Mucosa of descending colon (tissue), 3 donors: ENCODE measurements at regions not wholly inside any gene's neighbourhood (a gene's known extent, or its start where the extent isn't known, plus 50 kb on each side); places are given as distances from the start of the nearest gene placed in this dataset.

Source experiments
- ATAC-seq: fragments of 200-7000 bp; cut with Tn5 transposase; one replicate; pipeline ENCODE4 v1.9.1; 2020; ENCODE audit warnings: mild to moderate bottlenecking, moderate library complexity
- DNase-seq, 3 donors: peaks; one replicate each; pipeline ENCODE4 v3.0.0-alpha.2; 2020
- H3K36me3 ChIP-seq: fragments of 200-600 bp; one replicate; pipeline ENCODE4 v1.8.0; 2021; ENCODE audit warnings: low read depth, mild to moderate bottlenecking
- H3K4me1 ChIP-seq: fragments of 200-600 bp; one replicate; pipeline ENCODE4 v1.8.0; 2021; ENCODE audit warnings: low read depth, mild to moderate bottlenecking
- H3K4me3 ChIP-seq: fragments of 200-600 bp; one replicate; pipeline ENCODE4 v1.8.0; 2021; ENCODE audit warnings: mild to moderate bottlenecking
- H3K9me3 ChIP-seq: fragments of 200-600 bp; one replicate; pipeline ENCODE4 v1.8.0; 2021; ENCODE audit warnings: mild to moderate bottlenecking
- intact Hi-C, 2 donors: fragments of 100-400 bp; cut with DNase I in 1 of 2; cut with micrococcal nuclease in 1 of 2; formaldehyde crosslinking; loops; one replicate each; pipeline versions ENCODE4 v1.11.0 to v1.11.1; 2022; cut with DNase I, micrococcal nuclease
- TF ChIP-seq, protein P1 (sequence below): fragments of 200-600 bp; IDR thresholded peaks from one replicate; pipeline ENCODE4 v1.8.0; 2022; ENCODE audit warnings: antibody characterized with exemption, mild to moderate bottlenecking
- donor health status: DM: no; HTN: no; CAD: no; lungs with moderate emphysema.
- donor health status: DM: no; HTN: no; CAD: no.
- donor health status: DM: no; HTN: yes; CAD: no.

DNA sequence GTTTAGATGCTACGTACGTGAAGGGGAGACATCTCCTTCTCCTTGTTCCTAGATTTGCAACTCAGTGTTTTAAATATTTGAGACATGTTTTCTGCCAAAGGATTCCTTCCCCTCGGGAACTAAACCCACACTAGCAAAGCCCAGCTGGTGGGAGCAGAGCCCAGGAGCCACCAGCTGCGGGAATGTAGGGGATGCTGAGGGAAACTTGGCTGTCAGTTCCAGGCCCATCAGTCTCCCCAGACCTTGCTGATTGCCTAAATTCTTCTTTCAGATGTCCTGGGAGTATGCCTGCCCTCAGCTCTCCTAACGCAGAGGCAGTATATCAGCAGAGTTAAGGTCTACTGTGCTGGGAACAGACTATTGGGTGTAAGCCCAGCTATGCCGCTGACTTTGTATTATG, 630.0 kb upstream of the TENM3 start:
- intact Hi-C loops, result no loop called here
- TF ChIP-seq, protein P1, sequence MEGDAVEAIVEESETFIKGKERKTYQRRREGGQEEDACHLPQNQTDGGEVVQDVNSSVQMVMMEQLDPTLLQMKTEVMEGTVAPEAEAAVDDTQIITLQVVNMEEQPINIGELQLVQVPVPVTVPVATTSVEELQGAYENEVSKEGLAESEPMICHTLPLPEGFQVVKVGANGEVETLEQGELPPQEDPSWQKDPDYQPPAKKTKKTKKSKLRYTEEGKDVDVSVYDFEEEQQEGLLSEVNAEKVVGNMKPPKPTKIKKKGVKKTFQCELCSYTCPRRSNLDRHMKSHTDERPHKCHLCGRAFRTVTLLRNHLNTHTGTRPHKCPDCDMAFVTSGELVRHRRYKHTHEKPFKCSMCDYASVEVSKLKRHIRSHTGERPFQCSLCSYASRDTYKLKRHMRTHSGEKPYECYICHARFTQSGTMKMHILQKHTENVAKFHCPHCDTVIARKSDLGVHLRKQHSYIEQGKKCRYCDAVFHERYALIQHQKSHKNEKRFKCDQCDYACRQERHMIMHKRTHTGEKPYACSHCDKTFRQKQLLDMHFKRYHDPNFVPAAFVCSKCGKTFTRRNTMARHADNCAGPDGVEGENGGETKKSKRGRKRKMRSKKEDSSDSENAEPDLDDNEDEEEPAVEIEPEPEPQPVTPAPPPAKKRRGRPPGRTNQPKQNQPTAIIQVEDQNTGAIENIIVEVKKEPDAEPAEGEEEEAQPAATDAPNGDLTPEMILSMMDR, result no peak

DNA sequence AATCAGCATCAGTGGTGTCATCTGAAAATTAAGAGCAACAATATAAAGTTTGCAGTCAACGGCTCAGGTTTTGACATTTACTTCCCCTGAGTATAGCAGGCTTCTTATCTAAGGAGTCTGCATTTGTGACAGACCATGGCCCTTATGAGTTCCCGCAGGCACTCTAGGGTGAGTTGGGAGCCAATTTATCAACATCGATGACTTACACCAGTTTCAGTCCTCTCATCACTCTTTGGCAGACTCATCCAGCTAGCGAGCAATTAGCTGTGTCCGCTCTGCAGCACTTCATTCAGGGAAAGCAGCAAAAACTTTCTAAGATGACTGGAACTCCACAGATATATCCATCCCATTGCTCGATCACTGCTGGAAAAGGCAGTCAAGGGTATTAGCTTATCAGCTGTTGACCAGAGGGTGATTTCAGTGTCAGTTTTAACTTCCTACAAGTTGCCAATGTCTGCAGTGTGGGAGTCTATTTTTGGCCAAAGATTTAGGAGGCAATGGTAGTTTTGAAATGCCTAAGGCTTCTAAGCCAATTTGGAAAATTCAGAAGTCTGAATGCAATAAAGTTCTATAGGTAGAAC, 625.1 kb upstream of the TENM3 start:
- intact Hi-C loops, result no loop called here
- TF ChIP-seq, protein P1, result no peak
- Histone ChIP-seq H3K36me3 (no peaks in the 10 kb centered on the region), H3K4me3 (no peak overlapping the region), H3K4me1 (no peaks in the 10 kb centered on the region), H3K9me3 (no peaks in the 10 kb centered on the region)
- no peak for ATAC-seq
- DNase-seq, result no peak

More for the DNA sequence above, 630.0 kb upstream of the TENM3 start:
- Histone ChIP-seq H3K36me3 (no peaks in the 10 kb centered on the region), H3K4me1 (no peaks in the 10 kb centered on the region), H3K9me3 (no peaks in the 10 kb centered on the region), H3K4me3 (no peak overlapping the region)
- DNase-seq (no peak), ATAC-seq (no peak)

DNA sequence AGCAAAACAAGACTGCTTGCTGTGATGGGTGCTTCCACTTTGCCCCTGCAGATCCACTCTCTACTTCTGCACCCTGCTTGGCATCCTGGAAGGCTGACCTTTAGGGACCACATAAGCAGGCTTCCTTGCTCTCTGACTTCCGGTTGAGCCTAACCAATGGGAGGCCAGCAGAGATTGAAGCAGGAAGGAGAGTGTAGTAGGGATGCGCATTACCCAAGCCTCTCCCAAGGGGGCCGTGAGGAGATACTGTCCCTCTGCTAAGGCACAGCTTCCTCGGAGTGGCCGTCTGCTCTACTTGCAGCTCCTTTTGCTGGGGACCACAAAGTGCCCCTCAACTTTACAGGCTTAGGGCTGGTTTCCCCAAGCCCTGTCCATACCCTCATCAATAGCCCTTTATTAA, 624.3 kb upstream of the TENM3 start:
- Histone ChIP-seq H3K9me3 (no peaks in the 10 kb centered on the region), H3K4me1 (no peaks in the 10 kb centered on the region), H3K36me3 (no peaks in the 10 kb centered on the region), H3K4me3 (no peak overlapping the region)
- intact Hi-C loops, result no loop called here
- TF ChIP-seq, protein P1, result no peak
- ATAC-seq (no peak), DNase-seq (no peak)

DNA sequence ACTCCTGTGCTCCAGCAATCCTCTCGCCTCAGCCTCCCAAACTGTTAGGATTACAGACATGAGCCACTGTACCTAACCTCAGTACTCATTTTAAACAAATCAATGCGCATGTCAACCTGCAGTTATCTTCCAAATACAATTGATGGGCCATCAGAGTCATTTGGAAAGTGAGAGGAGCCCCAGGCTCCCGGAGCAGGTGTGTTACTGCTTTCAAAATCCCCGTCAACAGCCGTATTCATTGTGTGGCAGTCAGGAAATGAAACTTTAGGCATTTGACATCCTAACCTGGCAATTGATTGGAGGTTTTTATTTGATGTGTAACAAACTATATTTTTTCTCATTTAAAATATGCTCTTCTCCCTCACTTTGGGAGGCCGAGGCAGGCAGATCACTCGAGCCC, 623.6 kb upstream of the TENM3 start:
- TF ChIP-seq, protein P1, result no peak
- intact Hi-C loops, result no loop called here
- H3K36me3 ChIP-seq, result no peaks in the 10 kb centered on the region
- DNase-seq, result no peak
- H3K9me3 ChIP-seq, result no peaks in the 10 kb centered on the region
- ATAC-seq, result no peak
- H3K4me3 ChIP-seq, result no peak overlapping the region
- no peaks in the 10 kb centered on the region for H3K4me1 ChIP-seq

DNA sequence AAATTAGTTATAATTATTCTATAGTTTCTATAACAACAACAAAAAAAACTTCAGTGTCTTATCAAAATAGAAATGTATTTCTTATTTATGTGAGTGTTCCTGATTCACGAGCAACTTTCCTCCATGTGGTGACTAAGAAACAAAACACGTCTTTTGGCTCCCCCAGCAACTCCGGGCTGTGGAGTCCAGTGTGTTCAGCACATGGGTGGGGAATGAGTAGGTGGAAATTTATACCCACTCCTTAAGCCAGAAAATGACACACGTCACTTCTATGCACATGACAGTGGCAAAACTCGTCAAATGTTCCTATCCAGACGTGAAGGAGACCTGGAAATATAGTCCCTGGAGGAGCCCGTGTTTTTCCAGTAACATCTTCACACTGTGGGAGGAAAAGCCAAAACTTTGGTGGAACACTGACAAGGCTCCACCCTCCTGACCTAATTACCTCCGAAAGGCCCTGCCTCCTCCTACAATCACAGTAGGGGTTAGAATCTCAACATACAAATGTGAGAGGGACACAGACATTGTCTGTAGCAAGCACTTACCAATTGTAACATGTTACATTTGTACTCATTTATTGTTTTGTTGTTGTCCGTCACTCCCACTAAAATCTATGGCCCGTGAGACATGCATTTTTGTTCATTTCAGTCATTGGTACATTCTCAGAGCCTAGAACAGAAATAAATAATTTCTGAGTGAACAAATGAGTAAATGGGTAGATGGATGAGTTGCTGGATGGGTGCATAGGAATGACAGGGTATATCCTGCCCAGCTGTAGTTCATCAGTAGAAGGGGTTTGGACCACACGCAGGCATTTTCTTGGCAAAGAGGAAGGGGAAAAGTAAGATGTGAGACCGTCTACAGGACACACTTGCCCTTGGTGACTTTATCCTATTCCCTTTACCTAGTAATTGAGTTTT, 605.8 kb upstream of the TENM3 start:
- H3K4me1 ChIP-seq, result no peaks in the 10 kb centered on the region
- intact Hi-C loops, result no loop called here
- DNase-seq, result no peak
- H3K4me3 ChIP-seq, result no peak overlapping the region
- ATAC-seq, result no peak
- no peaks in the 10 kb centered on the region for H3K36me3 ChIP-seq
- TF ChIP-seq, protein P1, result no peak
- H3K9me3 ChIP-seq, result no peaks in the 10 kb centered on the region
